Body of pancreas (tissue), 4 donors: ENCODE measurements at regions not wholly inside any gene's neighbourhood (a gene's known extent, or its start where the extent isn't known, plus 50 kb on each side); places are given as distances from the start of the nearest gene placed in this dataset.

ENCODE experiments used
- ATAC-seq: fragments of 150-250 bp; one replicate; pipeline ENCODE4 v1.9.1; 2016
- DNase-seq, 4 donors: peaks; one replicate each; pipeline ENCODE4 v3.0.0-alpha.2; 2019
- H3K27ac ChIP-seq, 4 donors: fragments of 200-600 bp; sonication (generic); 1 replicate in 3 of 4; 2 replicates in 1 of 4; pipeline versions ENCODE4 v1.5.1 to v1.6.1; 2016 to 2019; ENCODE audit warnings: mild to moderate bottlenecking in 1 of 4, mixed read lengths in 1 of 4, moderate library complexity in 1 of 4
- H3K27me3 ChIP-seq, 2 donors: fragments of 200-600 bp; sonication (generic); one replicate each; pipeline ENCODE4 v1.6.0; 2016; ENCODE audit warnings: mild to moderate bottlenecking in 1 of 2
- H3K36me3 ChIP-seq, 2 donors: fragments of 200-600 bp; sonication (generic); replicated peaks in 1 of 2; 2 replicates each; pipeline ENCODE4 v1.5.1; 2016; ENCODE audit warnings: low read depth in 2 of 2; ENCODE audit not compliant: insufficient read depth in 1 of 2
- H3K4me1 ChIP-seq: fragments of 200-600 bp; sonication (generic); one replicate; pipeline ENCODE4 v1.6.0; 2016
- H3K4me3 ChIP-seq, 2 donors: fragments of 200-600 bp; sonication (generic); 1 replicate in 1 of 2; 2 replicates in 1 of 2; pipeline ENCODE4 v1.5.1; 2016 to 2019
- H3K9me3 ChIP-seq, 3 donors: fragments of 200-600 bp; sonication (generic); 1 replicate in 2 of 3; 2 replicates in 1 of 3; pipeline ENCODE4 v1.5.1; 2016
- POLR2A ChIP-seq, 3 donors: fragments of 450-650 bp; IDR thresholded peaks; one replicate each; pipeline ENCODE4 v1.6.1; 2016; ENCODE audit warnings: antibody characterized with exemption in 3 of 3, mild to moderate bottlenecking in 2 of 3
- WGBS, 2 donors: methylation state at CpG; one replicate each; pipeline ENCODE4 v1.1.5; 2017; 5-methylcytosine and 5-hydroxymethylcytosine counted together
- intact Hi-C: fragments of 100-400 bp; cut with DNase I; formaldehyde crosslinking; loops from one replicate; pipeline ENCODE4 v1.15.1; 2023
- TF ChIP-seq, protein P1 (sequence below), 7 experiments: fragments of 450-650 bp in 4 of 7; fragments of 200-600 bp in 3 of 7; sonication (generic) in 3 of 7; IDR thresholded peaks; one replicate each; pipeline ENCODE4 v1.5.1; 2016 to 2019; ENCODE audit warnings: antibody characterized with exemption in 7 of 7

- no peak for ATAC-seq
- 72 to 89% methylated on average over 4 of the region's 4 CpGs for WGBS, 2 donors
- Histone ChIP-seq H3K4me3 (no peak overlapping the region), H3K4me1 (peaks cover 28% of the 10 kb centered on the region), H3K27ac (no peak overlapping the region), H3K27me3 (no peaks in the 10 kb centered on the region), H3K9me3 (no peaks in the 10 kb centered on the region), H3K36me3 (no peaks in the 10 kb centered on the region)
- intact Hi-C loops = no loop called here
- no peak for DNase-seq
- TF ChIP-seq, protein P1, sequence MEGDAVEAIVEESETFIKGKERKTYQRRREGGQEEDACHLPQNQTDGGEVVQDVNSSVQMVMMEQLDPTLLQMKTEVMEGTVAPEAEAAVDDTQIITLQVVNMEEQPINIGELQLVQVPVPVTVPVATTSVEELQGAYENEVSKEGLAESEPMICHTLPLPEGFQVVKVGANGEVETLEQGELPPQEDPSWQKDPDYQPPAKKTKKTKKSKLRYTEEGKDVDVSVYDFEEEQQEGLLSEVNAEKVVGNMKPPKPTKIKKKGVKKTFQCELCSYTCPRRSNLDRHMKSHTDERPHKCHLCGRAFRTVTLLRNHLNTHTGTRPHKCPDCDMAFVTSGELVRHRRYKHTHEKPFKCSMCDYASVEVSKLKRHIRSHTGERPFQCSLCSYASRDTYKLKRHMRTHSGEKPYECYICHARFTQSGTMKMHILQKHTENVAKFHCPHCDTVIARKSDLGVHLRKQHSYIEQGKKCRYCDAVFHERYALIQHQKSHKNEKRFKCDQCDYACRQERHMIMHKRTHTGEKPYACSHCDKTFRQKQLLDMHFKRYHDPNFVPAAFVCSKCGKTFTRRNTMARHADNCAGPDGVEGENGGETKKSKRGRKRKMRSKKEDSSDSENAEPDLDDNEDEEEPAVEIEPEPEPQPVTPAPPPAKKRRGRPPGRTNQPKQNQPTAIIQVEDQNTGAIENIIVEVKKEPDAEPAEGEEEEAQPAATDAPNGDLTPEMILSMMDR (IDR thresholded peaks at IDR 0.05) = no peak
- TF ChIP-seq POLR2A (IDR thresholded peaks at IDR 0.05) = no peak
These were observed 102.1 kb upstream of the SH3BP4 start for GRCh38 chr2:234849678-234850077.

GRCh38 chr2:234848578-234848977 lies 103.2 kb upstream of the SH3BP4 start:
- TF ChIP-seq, protein P1 (IDR thresholded peaks at IDR 0.05) = no peak
- TF ChIP-seq POLR2A (IDR thresholded peaks at IDR 0.05) = no peak
- ATAC-seq (no peak), DNase-seq (no peak)
- peaks cover 28% of the 10 kb centered on the region for H3K4me1 ChIP-seq
- H3K27ac ChIP-seq = no peak overlapping the region
- no peaks in the 10 kb centered on the region for H3K36me3 ChIP-seq
- H3K27me3 ChIP-seq = no peaks in the 10 kb centered on the region
- intact Hi-C loops = no loop called here
- no peaks in the 10 kb centered on the region for H3K9me3 ChIP-seq
- no peak overlapping the region for H3K4me3 ChIP-seq

- Histone ChIP-seq H3K27me3 (no peaks in the 10 kb centered on the region), H3K27ac (no peak overlapping the region), H3K4me1 (peaks cover 28% of the 10 kb centered on the region), H3K4me3 (no peak overlapping the region), H3K36me3 (no peaks in the 10 kb centered on the region), H3K9me3 (no peaks in the 10 kb centered on the region)
- WGBS, 2 donors = 98 to 100% methylated on average over 6 of the region's 6 CpGs
- TF ChIP-seq, protein P1 (IDR thresholded peaks at IDR 0.05) = no peak
- no peak for TF ChIP-seq POLR2A (IDR thresholded peaks at IDR 0.05)
- DNase-seq (no peak), ATAC-seq (no peak)
- intact Hi-C loops = no loop called here
These were observed 104.2 kb upstream of the SH3BP4 start for GRCh38 chr2:234847639-234848038.

DNA sequence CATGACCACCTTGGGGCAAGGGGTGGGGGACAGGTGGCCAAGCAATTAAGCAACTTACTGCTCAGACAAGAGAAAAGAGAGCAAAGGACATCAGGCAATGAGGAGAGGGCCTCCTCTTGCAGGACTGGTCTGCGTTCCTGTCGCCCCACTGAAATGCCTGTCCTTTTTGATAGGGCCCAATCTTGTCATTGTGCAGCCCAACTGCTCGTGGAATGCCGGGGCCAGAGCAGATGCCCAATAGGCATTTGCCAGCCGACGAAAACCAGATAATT lies 104.5 kb upstream of the SH3BP4 start:
- intact Hi-C loops = no loop called here
- Histone ChIP-seq H3K4me1 (peaks cover 28% of the 10 kb centered on the region), H3K27ac (no peak overlapping the region), H3K27me3 (no peaks in the 10 kb centered on the region), H3K36me3 (no peaks in the 10 kb centered on the region), H3K4me3 (no peak overlapping the region), H3K9me3 (no peaks in the 10 kb centered on the region)
- no peak for ATAC-seq
- TF ChIP-seq, protein P1 (IDR thresholded peaks at IDR 0.05) = no peak
- no peak for TF ChIP-seq POLR2A (IDR thresholded peaks at IDR 0.05)
- WGBS, 2 donors = 97 to 98% methylated on average over 6 of the region's 6 CpGs
- no peak for DNase-seq

DNA sequence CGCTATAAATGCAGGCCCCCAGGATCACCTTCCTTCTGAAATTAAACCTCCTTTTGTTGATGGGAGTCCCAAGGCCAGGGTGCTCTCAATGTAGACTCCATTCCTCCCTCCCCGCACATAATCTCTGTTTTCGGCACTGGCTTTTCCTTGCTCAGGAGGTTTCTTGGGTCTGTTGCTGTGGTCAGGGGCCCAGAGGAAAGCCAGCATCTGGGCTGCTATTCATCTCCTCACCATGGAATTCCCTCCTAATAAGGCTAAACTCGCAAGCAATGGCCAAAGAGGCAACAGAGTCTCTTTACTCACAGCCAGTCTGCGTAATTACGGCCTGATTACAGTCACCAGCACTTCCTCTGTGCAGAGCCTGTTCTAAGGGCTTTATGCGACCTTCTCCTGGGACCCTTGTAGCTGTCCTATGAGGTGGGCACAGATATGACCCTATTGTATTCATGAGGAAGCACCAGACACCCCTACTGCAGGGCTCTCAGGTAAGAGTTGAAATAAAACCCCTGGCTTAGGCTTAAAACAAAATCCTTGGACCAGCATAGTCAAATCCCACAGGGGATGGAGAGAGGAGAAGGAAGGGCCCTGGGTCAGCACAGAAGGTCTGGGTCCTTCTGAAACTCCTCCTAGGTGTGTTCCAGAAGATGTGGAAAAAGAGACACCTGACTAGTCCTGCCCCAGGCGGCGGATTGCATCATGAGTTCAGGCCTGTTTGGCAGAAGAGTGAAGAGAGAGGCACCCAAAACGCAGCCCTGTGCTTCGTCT lies 105.0 kb upstream of the SH3BP4 start:
- H3K27me3 ChIP-seq = no peaks in the 10 kb centered on the region
- H3K9me3 ChIP-seq = no peaks in the 10 kb centered on the region
- WGBS, 2 donors = 90 to 95% methylated on average over 11 of the region's 11 CpGs
- H3K27ac ChIP-seq = no peak overlapping the region
- no peak for DNase-seq
- no peak for ATAC-seq
- intact Hi-C loops = no loop called here
- no peaks in the 10 kb centered on the region for H3K36me3 ChIP-seq
- H3K4me1 ChIP-seq = peaks cover 28% of the 10 kb centered on the region
- H3K4me3 ChIP-seq = no peak overlapping the region
- TF ChIP-seq, protein P1 (IDR thresholded peaks at IDR 0.05) = no peak
- no peak for TF ChIP-seq POLR2A (IDR thresholded peaks at IDR 0.05)
